ENCODE measurements at regions not wholly inside any gene's neighbourhood (a gene's known extent, or its start where the extent isn't known, plus 50 kb on each side); places are given as distances from the start of the nearest gene placed in this dataset.
"Not testable (repeated sequence)": the region's sequence is repeated elsewhere in the genome, so short reads cannot be mapped to it uniquely, and the experiment has no call there.

GRCh38 chr3:170689296-170689829 lies 103.5 kb upstream of the SLC7A14 start:
- Histone ChIP-seq H3K4me2 (ENCODE audit: low read depth, low read length) (no peak overlapping the region), H3K27ac (ENCODE audit: low read length) (no peak overlapping the region), H3K27me3 (replicated peaks; ENCODE audit: insufficient read depth, low read length) (no peaks in the 10 kb centered on the region), H3K9me3 (replicated peaks; ENCODE audit: insufficient read depth, low read length) (no peaks in the 10 kb centered on the region), H3F3A (ENCODE audit: insufficient read depth, low read length) (no peaks in the 10 kb centered on the region), H3K4me3 (ENCODE audit: low read length) (no peak overlapping the region), H3K4me1 (ENCODE audit: low read length) (no peaks in the 10 kb centered on the region), H2AFZ (ENCODE audit: low read length) (no peak overlapping the region), H4K20me1 (ENCODE audit: insufficient read depth, low read length) (no peaks in the 10 kb centered on the region), H3K9ac (ENCODE audit: low read length) (no peak overlapping the region), H3K79me2 (ENCODE audit: low read length) (no peaks in the 10 kb centered on the region), H3K36me3 (replicated peaks; ENCODE audit: insufficient read depth, low read length) (no peaks in the 10 kb centered on the region), H3K9me2 (replicated peaks; ENCODE audit: insufficient read depth, low read length) (no peaks in the 10 kb centered on the region)
- no peak for TF ChIP-seq EZH2phosphoT487 (IDR thresholded peaks at IDR 0.05; ENCODE audit: low read length)
- TF ChIP-seq EZH2 (optimal IDR thresholded peaks at IDR 0.05; ENCODE audit: low read depth, low read length), result no peak
- TF ChIP-seq, protein P1, sequence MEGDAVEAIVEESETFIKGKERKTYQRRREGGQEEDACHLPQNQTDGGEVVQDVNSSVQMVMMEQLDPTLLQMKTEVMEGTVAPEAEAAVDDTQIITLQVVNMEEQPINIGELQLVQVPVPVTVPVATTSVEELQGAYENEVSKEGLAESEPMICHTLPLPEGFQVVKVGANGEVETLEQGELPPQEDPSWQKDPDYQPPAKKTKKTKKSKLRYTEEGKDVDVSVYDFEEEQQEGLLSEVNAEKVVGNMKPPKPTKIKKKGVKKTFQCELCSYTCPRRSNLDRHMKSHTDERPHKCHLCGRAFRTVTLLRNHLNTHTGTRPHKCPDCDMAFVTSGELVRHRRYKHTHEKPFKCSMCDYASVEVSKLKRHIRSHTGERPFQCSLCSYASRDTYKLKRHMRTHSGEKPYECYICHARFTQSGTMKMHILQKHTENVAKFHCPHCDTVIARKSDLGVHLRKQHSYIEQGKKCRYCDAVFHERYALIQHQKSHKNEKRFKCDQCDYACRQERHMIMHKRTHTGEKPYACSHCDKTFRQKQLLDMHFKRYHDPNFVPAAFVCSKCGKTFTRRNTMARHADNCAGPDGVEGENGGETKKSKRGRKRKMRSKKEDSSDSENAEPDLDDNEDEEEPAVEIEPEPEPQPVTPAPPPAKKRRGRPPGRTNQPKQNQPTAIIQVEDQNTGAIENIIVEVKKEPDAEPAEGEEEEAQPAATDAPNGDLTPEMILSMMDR (IDR thresholded peaks at IDR 0.05; ENCODE audit: low read length), result no peak
- no peak for DNase-seq

- not testable (repeated sequence) for H3K9me3 ChIP-seq (replicated peaks; ENCODE audit: insufficient read depth, low read length); H4K20me1 ChIP-seq (ENCODE audit: insufficient read depth, low read length); DNase-seq; H3K4me3 ChIP-seq (ENCODE audit: low read length); H3K9ac ChIP-seq (ENCODE audit: low read length); H3K79me2 ChIP-seq (ENCODE audit: low read length); H2AFZ ChIP-seq (ENCODE audit: low read length); H3K36me3 ChIP-seq (replicated peaks; ENCODE audit: insufficient read depth, low read length); H3F3A ChIP-seq (ENCODE audit: insufficient read depth, low read length); H3K4me1 ChIP-seq (ENCODE audit: low read length); H3K4me2 ChIP-seq (ENCODE audit: low read depth, low read length); H3K9me2 ChIP-seq (replicated peaks; ENCODE audit: insufficient read depth, low read length); H3K27me3 ChIP-seq (replicated peaks; ENCODE audit: insufficient read depth, low read length); H3K27ac ChIP-seq (ENCODE audit: low read length)
Observed at GRCh38 chr3:170688222-170688621, 102.3 kb upstream of the SLC7A14 start.

GRCh38 chr3:170680593-170680992 lies 94.7 kb upstream of the SLC7A14 start:
- Histone ChIP-seq H3K9me2 (replicated peaks; ENCODE audit: insufficient read depth, low read length) (no peaks in the 10 kb centered on the region), H3K9me3 (replicated peaks; ENCODE audit: insufficient read depth, low read length) (no peaks in the 10 kb centered on the region), H2AFZ (ENCODE audit: low read length) (no peak overlapping the region), H3K4me1 (ENCODE audit: low read length) (no peaks in the 10 kb centered on the region), H3K79me2 (ENCODE audit: low read length) (no peaks in the 10 kb centered on the region), H3K9ac (ENCODE audit: low read length) (no peak overlapping the region), H3K36me3 (replicated peaks; ENCODE audit: insufficient read depth, low read length) (no peaks in the 10 kb centered on the region), H3K4me2 (ENCODE audit: low read depth, low read length) (no peak overlapping the region), H4K20me1 (ENCODE audit: insufficient read depth, low read length) (no peaks in the 10 kb centered on the region), H3K4me3 (ENCODE audit: low read length) (no peak overlapping the region), H3K27ac (ENCODE audit: low read length) (no peak overlapping the region), H3F3A (ENCODE audit: insufficient read depth, low read length) (no peaks in the 10 kb centered on the region), H3K27me3 (replicated peaks; ENCODE audit: insufficient read depth, low read length) (no peaks in the 10 kb centered on the region)
- TF ChIP-seq EZH2 (optimal IDR thresholded peaks at IDR 0.05; ENCODE audit: low read depth, low read length) (no peak), EZH2phosphoT487 (IDR thresholded peaks at IDR 0.05; ENCODE audit: low read length) (no peak)
- TF ChIP-seq, protein P1 (IDR thresholded peaks at IDR 0.05; ENCODE audit: low read length), result no peak
- DNase-seq, result no peak

DNA sequence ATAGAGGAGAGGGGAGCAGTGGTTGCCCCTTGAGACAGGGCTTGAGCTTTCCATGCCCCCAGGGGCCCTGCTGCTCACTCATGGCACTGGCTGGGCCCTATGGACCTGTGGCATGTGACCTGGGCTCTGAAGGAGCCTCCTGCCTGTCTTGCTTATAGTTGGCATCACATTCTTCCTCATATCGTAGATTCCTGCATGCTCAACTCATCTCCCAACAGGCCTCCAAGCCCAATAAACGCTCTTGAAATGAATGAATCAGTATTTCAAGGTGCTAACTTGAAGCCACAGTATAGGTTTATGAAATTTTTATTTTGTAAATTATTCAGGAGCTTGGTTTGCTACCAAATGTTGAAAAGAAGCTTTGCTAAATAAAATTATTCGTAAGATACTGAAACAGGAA lies 93.3 kb upstream of the SLC7A14 start:
- Histone ChIP-seq H3K9me3 (replicated peaks; ENCODE audit: insufficient read depth, low read length) (no peaks in the 10 kb centered on the region), H3K27me3 (replicated peaks; ENCODE audit: insufficient read depth, low read length) (no peaks in the 10 kb centered on the region), H4K20me1 (ENCODE audit: insufficient read depth, low read length) (no peaks in the 10 kb centered on the region), H3K27ac (ENCODE audit: low read length) (no peak overlapping the region), H3K9ac (ENCODE audit: low read length) (no peak overlapping the region), H3K79me2 (ENCODE audit: low read length) (no peaks in the 10 kb centered on the region), H2AFZ (ENCODE audit: low read length) (no peak overlapping the region), H3K36me3 (replicated peaks; ENCODE audit: insufficient read depth, low read length) (no peaks in the 10 kb centered on the region), H3K4me3 (ENCODE audit: low read length) (no peak overlapping the region), H3K4me1 (ENCODE audit: low read length) (no peaks in the 10 kb centered on the region), H3K4me2 (ENCODE audit: low read depth, low read length) (no peak overlapping the region), H3F3A (ENCODE audit: insufficient read depth, low read length) (no peaks in the 10 kb centered on the region), H3K9me2 (replicated peaks; ENCODE audit: insufficient read depth, low read length) (no peaks in the 10 kb centered on the region)
- TF ChIP-seq EZH2phosphoT487 (IDR thresholded peaks at IDR 0.05; ENCODE audit: low read length) (no peak), EZH2 (optimal IDR thresholded peaks at IDR 0.05; ENCODE audit: low read depth, low read length) (no peak)
- TF ChIP-seq, protein P1 (IDR thresholded peaks at IDR 0.05; ENCODE audit: low read length), result no peak
- no peak for DNase-seq

Measured in MM.1S (cell line).